ENCODE measurements at regions not wholly inside any gene's neighbourhood (a gene's known extent, or its start where the extent isn't known, plus 50 kb on each side); places are given as distances from the start of the nearest gene placed in this dataset.

- Histone ChIP-seq H3K4me1 (ENCODE audit: control insufficient read depth, insufficient read depth, low read length) (no peaks in the 10 kb centered on the region), H3K4me3 (ENCODE audit: low read depth, low read length) (no peak overlapping the region), H3K27ac (ENCODE audit: extremely low read depth, low read depth, low read length) (no peak overlapping the region), H3K36me3 (ENCODE audit: control insufficient read depth in 2 of 2, insufficient read depth in 1 of 2, low read length in 2 of 2) (no peaks in the 10 kb centered on the region), H3K9me3 (ENCODE audit: control insufficient read depth, insufficient read depth, low read depth, low read length) (no peaks in the 10 kb centered on the region)
- ChIA-PET POLR2A (no interaction called here), CTCF (interaction anchor here (0.7 kb wide), 1 partner anchor 199 kb away, joined by 6 read pairs; no protein-coding TSS in a partner anchor)
- TF ChIP-seq ZNF544 (tag by site-specific recombination; IDR thresholded peaks at IDR 0.05) (no peak), ZNF37A (tag by site-specific recombination; IDR thresholded peaks at IDR 0.05) (no peak), ZBTB26 (tag by site-specific recombination; optimal IDR thresholded peaks at IDR 0.05) (no peak), ZNF580 (tag by site-specific recombination; IDR thresholded peaks at IDR 0.05) (no peak), ZNF10 (tag by site-specific recombination; IDR thresholded peaks at IDR 0.05) (no peak)
These were observed 755.9 kb downstream of the LIG4 start for GRCh38 chr13:107459430-107459829.

- H3K36me3 ChIP-seq (ENCODE audit: control insufficient read depth in 2 of 2, insufficient read depth in 1 of 2, low read length in 2 of 2), result no peaks in the 10 kb centered on the region
- ChIA-PET CTCF (no interaction called here), POLR2A (no interaction called here)
- H3K4me3 ChIP-seq (ENCODE audit: low read depth, low read length), result no peak overlapping the region
- H3K27ac ChIP-seq (ENCODE audit: extremely low read depth, low read depth, low read length), result no peak overlapping the region
- H3K4me1 ChIP-seq (ENCODE audit: control insufficient read depth, insufficient read depth, low read length), result no peaks in the 10 kb centered on the region
- TF ChIP-seq ZNF335 (tag by site-specific recombination; conservative IDR thresholded peaks at IDR 0.05) (no peak), ZNF175 (tag by site-specific recombination; IDR thresholded peaks at IDR 0.05) (no peak), ZNF560 (tag by site-specific recombination; IDR thresholded peaks at IDR 0.05; ENCODE audit: borderline replicate concordance) (no peak), HOXD13 (CRISPR knock-in tag; IDR thresholded peaks at IDR 0.05; ENCODE audit: borderline replicate concordance) (no peak), ZNF138 (tag by site-specific recombination; IDR thresholded peaks at IDR 0.05; ENCODE audit: borderline replicate concordance) (no peak), RBAK (tag by site-specific recombination; IDR thresholded peaks at IDR 0.05) (no peak), ZXDB (tag by site-specific recombination; IDR thresholded peaks at IDR 0.05) (no peak), ZNF510 (tag by site-specific recombination; IDR thresholded peaks at IDR 0.05; ENCODE audit: insufficient replicate concordance) (no peak), ZNF112 (tag by site-specific recombination; IDR thresholded peaks at IDR 0.05) (no peak), FEZF1 (tag by site-specific recombination; IDR thresholded peaks at IDR 0.05) (no peak), ZNF843 (tag by site-specific recombination; IDR thresholded peaks at IDR 0.05) (no peak), ZNF610 (tag by site-specific recombination; IDR thresholded peaks at IDR 0.05; ENCODE audit: borderline replicate concordance) (no peak), ZIC2 (tag by site-specific recombination; IDR thresholded peaks at IDR 0.05) (no peak), KLF7 (tag by site-specific recombination; IDR thresholded peaks at IDR 0.05; ENCODE audit: borderline replicate concordance) (no peak), YY2 (tag by site-specific recombination; IDR thresholded peaks at IDR 0.05) (no peak), ZNF132 (tag by site-specific recombination; IDR thresholded peaks at IDR 0.05; ENCODE audit: borderline replicate concordance) (no peak)
- TF ChIP-seq, protein P1, sequence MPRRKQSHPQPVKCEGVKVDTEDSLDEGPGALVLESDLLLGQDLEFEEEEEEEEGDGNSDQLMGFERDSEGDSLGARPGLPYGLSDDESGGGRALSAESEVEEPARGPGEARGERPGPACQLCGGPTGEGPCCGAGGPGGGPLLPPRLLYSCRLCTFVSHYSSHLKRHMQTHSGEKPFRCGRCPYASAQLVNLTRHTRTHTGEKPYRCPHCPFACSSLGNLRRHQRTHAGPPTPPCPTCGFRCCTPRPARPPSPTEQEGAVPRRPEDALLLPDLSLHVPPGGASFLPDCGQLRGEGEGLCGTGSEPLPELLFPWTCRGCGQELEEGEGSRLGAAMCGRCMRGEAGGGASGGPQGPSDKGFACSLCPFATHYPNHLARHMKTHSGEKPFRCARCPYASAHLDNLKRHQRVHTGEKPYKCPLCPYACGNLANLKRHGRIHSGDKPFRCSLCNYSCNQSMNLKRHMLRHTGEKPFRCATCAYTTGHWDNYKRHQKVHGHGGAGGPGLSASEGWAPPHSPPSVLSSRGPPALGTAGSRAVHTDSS (tag by site-specific recombination; IDR thresholded peaks at IDR 0.05), result no peak
- TF ChIP-seq, protein P2, sequence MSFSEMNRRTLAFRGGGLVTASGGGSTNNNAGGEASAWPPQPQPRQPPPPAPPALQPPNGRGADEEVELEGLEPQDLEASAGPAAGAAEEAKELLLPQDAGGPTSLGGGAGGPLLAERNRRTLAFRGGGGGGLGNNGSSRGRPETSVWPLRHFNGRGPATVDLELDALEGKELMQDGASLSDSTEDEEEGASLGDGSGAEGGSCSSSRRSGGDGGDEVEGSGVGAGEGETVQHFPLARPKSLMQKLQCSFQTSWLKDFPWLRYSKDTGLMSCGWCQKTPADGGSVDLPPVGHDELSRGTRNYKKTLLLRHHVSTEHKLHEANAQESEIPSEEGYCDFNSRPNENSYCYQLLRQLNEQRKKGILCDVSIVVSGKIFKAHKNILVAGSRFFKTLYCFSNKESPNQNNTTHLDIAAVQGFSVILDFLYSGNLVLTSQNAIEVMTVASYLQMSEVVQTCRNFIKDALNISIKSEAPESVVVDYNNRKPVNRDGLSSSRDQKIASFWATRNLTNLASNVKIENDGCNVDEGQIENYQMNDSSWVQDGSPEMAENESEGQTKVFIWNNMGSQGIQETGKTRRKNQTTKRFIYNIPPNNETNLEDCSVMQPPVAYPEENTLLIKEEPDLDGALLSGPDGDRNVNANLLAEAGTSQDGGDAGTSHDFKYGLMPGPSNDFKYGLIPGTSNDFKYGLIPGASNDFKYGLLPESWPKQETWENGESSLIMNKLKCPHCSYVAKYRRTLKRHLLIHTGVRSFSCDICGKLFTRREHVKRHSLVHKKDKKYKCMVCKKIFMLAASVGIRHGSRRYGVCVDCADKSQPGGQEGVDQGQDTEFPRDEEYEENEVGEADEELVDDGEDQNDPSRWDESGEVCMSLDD (tag by site-specific recombination; IDR thresholded peaks at IDR 0.05), result no peak
- TF ChIP-seq, protein P3, sequence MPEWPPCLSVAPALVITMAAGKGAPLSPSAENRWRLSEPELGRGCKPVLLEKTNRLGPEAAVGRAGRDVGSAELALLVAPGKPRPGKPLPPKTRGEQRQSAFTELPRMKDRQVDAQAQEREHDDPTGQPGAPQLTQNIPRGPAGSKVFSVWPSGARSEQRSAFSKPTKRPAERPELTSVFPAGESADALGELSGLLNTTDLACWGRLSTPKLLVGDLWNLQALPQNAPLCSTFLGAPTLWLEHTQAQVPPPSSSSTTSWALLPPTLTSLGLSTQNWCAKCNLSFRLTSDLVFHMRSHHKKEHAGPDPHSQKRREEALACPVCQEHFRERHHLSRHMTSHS (tag by site-specific recombination; IDR thresholded peaks at IDR 0.05), result no peak
- H3K9me3 ChIP-seq (ENCODE audit: control insufficient read depth, insufficient read depth, low read depth, low read length), result no peaks in the 10 kb centered on the region
These were observed 757.1 kb downstream of the LIG4 start for GRCh38 chr13:107458269-107458668.
